GM18861 (cell line): ENCODE measurements at regions not wholly inside any gene's neighbourhood (a gene's known extent, or its start where the extent isn't known, plus 50 kb on each side); places are given as distances from the start of the nearest gene placed in this dataset.

Source experiments
- ATAC-seq: cut with Tn5 transposase; IDR thresholded peaks from one replicate; pipeline ENCODE4 v1.9.1; 2021; ENCODE audit not compliant: unreplicated experiment

DNA sequence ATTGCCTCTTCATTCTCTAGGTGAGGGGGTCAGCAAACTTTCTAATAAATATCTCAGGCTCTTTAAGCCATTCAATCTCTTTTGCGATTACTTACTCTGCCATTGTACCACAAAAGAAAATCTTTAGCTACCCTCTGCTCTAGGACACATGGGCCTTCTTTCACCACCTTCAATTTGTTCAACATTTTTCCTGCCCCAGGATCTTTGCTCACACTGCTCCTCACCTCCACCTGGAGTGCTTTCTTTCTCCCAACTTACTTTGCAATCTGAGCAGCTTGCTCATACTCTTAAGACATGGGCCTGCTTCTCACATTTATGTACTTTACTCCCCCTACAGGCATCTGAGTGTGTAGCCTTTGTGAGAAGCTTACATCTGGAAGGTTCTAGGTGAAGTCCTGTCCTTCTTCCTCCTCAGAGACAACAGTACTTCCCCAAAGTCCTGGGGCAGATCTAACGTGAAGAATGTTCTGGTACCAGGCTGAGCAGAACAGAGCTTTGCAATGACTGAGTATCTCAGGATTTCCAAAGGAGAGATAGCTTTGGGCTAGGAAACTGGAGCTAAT is 55.0 kb upstream of the PRDM5 start:
- ATAC-seq, result peak; percentile 84

DNA sequence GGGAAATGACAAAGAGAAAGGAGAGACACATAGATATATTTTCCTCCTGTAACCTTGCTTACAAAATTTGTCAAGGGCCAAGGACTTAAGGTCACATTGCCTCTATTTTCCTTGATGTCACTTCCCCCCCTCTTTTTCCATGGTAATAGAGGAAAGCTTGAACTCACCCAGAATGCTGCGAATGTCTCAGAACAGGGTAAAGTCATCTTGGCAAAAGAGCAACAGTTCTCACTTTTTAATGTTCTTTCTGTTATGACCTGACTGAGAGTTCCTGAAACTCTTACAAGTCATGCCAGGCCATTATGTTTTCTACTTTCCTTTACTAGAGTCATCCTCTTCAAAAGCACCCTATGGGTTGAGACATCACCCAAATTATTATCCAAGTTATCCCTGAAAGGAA is 50.7 kb upstream of the PRDM5 start:
- no peak for ATAC-seq
